Urinary bladder (tissue), 3 donors: ENCODE measurements at regions not wholly inside any gene's neighbourhood (a gene's known extent, or its start where the extent isn't known, plus 50 kb on each side); places are given as distances from the start of the nearest gene placed in this dataset.
A peak's percentile ranks its signal among the peaks of the same experiment; 100 is the strongest.
"Not testable (repeated sequence)": the region's sequence is repeated elsewhere in the genome, so short reads cannot be mapped to it uniquely, and the experiment has no call there.

Source experiments
- DNase-seq: peaks from one replicate; pipeline ENCODE4 v3.0.0-alpha.2; 2015; ENCODE audit errors: extremely low spot score
- H3K27ac ChIP-seq: one replicate; pipeline ENCODE4 v1.5.1; 2013; ENCODE audit warnings: low read depth, mild to moderate bottlenecking, moderate library complexity
- H3K36me3 ChIP-seq: one replicate; pipeline ENCODE4 v1.6.1; 2013; ENCODE audit warnings: mild to moderate bottlenecking, moderate library complexity; ENCODE audit not compliant: insufficient read depth
- H3K4me1 ChIP-seq: one replicate; pipeline ENCODE4 v1.6.1; 2013; ENCODE audit warnings: mild to moderate bottlenecking, moderate library complexity; ENCODE audit not compliant: insufficient read depth
- H3K4me3 ChIP-seq: one replicate; pipeline ENCODE4 v1.5.1; 2013; ENCODE audit warnings: low read depth, low read length
- WGBS: extraction: QIAGEN DNeasy Blood & Tissue Kit; methylation state at CpG from one replicate; pipeline ENCODE4 v1.1.7; 2013; 5-methylcytosine and 5-hydroxymethylcytosine counted together
- donor health status: healthy with polysubstance abuse.
- donor health status: healthy.

DNA sequence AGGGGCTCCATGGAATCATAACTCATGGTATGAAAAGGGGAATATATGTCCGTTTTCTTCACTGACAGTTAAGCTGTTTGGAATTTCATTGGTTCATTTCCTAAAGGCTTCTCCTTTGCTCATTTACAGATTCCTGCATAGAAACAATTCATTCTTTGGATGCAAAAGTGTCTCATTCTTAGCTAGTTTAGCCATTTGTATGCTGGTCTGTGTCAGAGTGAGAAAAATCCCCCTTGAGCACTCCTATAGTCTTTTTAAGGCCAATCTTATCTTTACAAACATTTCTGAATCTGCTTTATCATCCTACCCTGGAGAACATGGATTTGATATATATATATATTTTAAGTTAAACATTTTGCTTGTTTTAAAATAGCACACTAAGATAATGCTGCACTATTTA lies 1260.9 kb upstream of the NRXN1 start:
- Histone ChIP-seq H3K27ac (no peak overlapping the region), H3K4me3 (no peak overlapping the region), H3K4me1 (no peaks in the 10 kb centered on the region), H3K36me3 (no peaks in the 10 kb centered on the region)
- WGBS = 67% methylated on average over 1 of the region's 1 CpG
- no peak for DNase-seq

GRCh38 chr2:52289741-52290140 lies 1257.8 kb upstream of the NRXN1 start:
- no peaks in the 10 kb centered on the region for H3K4me1 ChIP-seq
- no peak overlapping the region for H3K4me3 ChIP-seq
- no peak overlapping the region for H3K27ac ChIP-seq
- DNase-seq = no peak
- no peaks in the 10 kb centered on the region for H3K36me3 ChIP-seq

DNA sequence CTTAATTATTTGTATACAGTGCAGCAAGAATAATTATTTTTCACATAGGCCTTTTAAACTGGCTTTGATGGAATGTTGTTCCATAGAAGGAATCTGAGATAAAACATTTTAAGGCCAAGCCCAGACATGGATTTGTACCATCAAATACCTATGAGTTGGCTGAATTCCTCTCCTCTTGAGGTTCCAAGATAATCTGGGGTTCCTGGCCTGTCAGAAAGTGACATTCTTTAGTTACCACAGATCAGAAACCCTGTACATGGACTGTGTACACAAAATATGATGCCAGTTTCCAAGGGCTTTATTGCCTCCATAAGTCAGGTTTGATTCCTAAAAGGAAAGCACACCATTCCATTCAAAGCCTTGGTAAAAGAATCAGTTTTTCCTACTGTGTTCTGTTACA lies 1256.7 kb upstream of the NRXN1 start:
- no peak overlapping the region for H3K4me3 ChIP-seq
- no peak for DNase-seq
- no peaks in the 10 kb centered on the region for H3K36me3 ChIP-seq
- H3K4me1 ChIP-seq = no peaks in the 10 kb centered on the region
- no peak overlapping the region for H3K27ac ChIP-seq

DNA sequence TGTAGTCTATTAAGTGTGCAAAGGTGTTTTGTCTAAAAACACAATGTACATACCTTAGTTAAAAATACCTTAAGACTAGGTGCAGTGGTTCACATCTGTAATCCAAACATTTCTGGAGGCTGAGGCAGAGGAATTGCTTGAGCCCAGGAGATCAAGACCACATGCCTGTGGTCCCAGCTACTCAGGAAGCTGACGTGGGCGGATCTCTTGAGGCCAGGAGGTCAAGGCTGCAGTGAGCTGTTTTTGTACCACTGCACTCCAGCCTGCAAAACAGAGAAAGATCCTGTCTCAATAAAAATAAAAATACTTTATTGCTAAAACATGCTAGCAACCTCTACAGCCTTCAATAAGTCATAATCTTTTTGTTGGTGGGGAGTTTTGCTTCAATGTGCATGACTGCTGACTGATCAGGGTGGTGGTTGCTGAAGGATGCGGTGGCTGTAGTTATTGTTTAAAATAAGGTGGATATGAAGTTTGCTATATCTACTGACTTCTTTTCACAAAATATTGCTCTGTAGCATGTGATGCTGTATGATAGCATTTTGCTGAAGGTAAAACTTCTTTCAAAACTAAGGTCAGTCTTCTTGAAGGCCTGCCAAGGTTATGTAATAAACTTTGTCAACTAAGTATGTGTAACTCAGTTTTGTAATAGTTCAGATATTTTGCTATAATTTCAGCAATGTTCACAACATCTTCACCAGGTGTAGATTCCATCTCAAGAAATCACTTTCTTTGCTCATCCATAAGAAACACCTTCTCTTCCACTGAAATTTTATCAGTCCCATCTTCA lies 1238.0 kb upstream of the NRXN1 start:
- Histone ChIP-seq H3K4me3 (no peak overlapping the region), H3K27ac (no peak overlapping the region), H3K4me1 (no peaks in the 10 kb centered on the region), H3K36me3 (no peaks in the 10 kb centered on the region)
- DNase-seq = no peak
- WGBS = 73% methylated on average over 3 of the region's 3 CpGs

GRCh38 chr2:52264911-52265310 lies 1233.0 kb upstream of the NRXN1 start:
- Histone ChIP-seq H3K4me1 (no peaks in the 10 kb centered on the region), H3K36me3 (no peaks in the 10 kb centered on the region), H3K4me3 (no peak overlapping the region), H3K27ac (no peak overlapping the region)
- no peak for DNase-seq
- WGBS = 85% methylated on average over 2 of the region's 2 CpGs

DNA sequence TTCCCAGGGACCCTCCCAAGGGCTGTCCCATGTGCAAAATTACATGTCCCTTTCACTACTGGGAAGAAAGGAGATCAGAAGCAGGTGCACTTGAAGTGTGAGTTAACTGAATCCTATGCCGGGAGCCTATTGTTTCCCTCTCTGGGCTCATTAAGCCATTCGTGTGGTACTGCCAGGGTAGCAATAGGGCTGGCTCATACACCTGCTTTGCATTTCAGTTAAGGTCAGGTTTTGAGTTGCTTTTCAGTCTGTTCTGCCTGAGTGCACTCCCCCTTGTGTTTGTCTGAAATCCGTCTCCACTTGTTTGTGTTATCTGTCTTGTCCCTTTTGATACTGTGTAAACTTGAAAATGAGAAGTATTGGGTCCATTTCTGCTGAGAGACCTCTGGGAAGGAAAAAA lies 1232.6 kb upstream of the NRXN1 start:
- H3K4me3 ChIP-seq = no peak overlapping the region
- no peak for DNase-seq
- 81% methylated on average over 3 of the region's 3 CpGs for WGBS
- H3K4me1 ChIP-seq = no peaks in the 10 kb centered on the region
- no peak overlapping the region for H3K27ac ChIP-seq
- H3K36me3 ChIP-seq = no peaks in the 10 kb centered on the region

GRCh38 chr2:52260904-52261303 lies 1229.0 kb upstream of the NRXN1 start:
- 86% methylated on average over 1 of the region's 1 CpG for WGBS
- Histone ChIP-seq H3K4me3 (no peak overlapping the region), H3K4me1 (no peaks in the 10 kb centered on the region), H3K36me3 (no peaks in the 10 kb centered on the region), H3K27ac (no peak overlapping the region)
- peak; percentile 4 for DNase-seq

DNA sequence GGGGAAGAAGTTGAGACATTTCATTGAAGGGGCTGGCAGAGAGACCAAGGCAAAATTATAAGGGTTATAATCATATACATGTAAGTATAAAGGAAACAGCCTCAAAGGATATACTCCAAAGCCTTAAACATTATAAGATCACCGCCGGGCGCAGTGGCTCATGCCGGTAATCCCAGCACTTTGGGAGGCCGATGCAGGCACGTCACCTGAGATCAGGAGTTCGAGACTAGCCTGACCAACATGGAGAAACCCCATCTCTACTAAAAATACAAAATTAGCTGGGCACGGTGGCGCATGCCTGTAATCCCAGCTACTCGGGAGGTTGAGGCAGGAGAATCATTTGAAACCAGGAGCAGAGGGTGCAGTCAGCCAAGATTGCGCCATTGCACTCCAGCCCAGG lies 1227.0 kb upstream of the NRXN1 start:
- DNase-seq, H3K36me3 ChIP-seq, H3K27ac ChIP-seq, H3K4me3 ChIP-seq, H3K4me1 ChIP-seq: not testable (repeated sequence)
- 97% methylated on average over 11 of the region's 11 CpGs for WGBS

- no peak for DNase-seq
- no peaks in the 10 kb centered on the region for H3K36me3 ChIP-seq
- H3K4me1 ChIP-seq = no peaks in the 10 kb centered on the region
- WGBS = 92% methylated on average over 1 of the region's 1 CpG
- H3K4me3 ChIP-seq = no peak overlapping the region
- no peak overlapping the region for H3K27ac ChIP-seq
Observed at GRCh38 chr2:52258038-52258437, 1226.1 kb upstream of the NRXN1 start.

GRCh38 chr2:52253416-52253980 lies 1221.6 kb upstream of the NRXN1 start:
- 88% methylated on average over 5 of the region's 5 CpGs for WGBS

DNA sequence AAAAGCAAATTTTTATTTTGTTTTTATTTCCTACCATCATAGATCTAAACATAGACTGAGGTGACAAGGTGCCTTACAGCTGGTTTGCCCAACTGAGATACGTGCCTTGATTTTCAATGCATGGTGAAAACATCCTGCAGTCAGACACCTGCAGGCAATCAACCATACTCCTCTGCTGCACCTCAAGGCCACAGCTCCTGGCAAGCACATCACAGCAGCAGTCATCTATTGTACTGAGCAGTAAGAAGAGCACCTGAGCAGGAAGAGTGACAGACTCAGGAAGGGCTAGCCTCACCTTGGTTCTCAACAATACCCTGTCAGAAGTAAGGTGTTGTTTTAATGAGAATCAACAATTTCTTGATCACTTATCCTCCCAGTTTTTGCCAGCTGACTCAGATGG lies 1206.8 kb upstream of the NRXN1 start:
- Histone ChIP-seq H3K27ac (no peak overlapping the region), H3K4me1 (no peaks in the 10 kb centered on the region), H3K4me3 (no peak overlapping the region), H3K36me3 (no peaks in the 10 kb centered on the region)
- WGBS = 91% methylated on average over 1 of the region's 1 CpG
- DNase-seq = no peak

More at GRCh38 chr2:52253416-52253980, 1221.6 kb upstream of the NRXN1 start:
- no peak overlapping the region for H3K27ac ChIP-seq
- no peaks in the 10 kb centered on the region for H3K4me1 ChIP-seq
- no peak overlapping the region for H3K4me3 ChIP-seq
- no peak for DNase-seq
- no peaks in the 10 kb centered on the region for H3K36me3 ChIP-seq

GRCh38 chr2:52222128-52222527 lies 1190.2 kb upstream of the NRXN1 start:
- 66% methylated on average over 2 of the region's 2 CpGs for WGBS
- Histone ChIP-seq H3K4me3 (no peak overlapping the region), H3K4me1 (no peaks in the 10 kb centered on the region), H3K27ac (no peak overlapping the region), H3K36me3 (no peaks in the 10 kb centered on the region)
- DNase-seq = no peak

- Histone ChIP-seq H3K27ac (no peak overlapping the region), H3K4me1 (no peaks in the 10 kb centered on the region), H3K4me3 (no peak overlapping the region), H3K36me3 (no peaks in the 10 kb centered on the region)
- DNase-seq = no peak
- 77% methylated on average over 2 of the region's 2 CpGs for WGBS
Observed at GRCh38 chr2:52220393-52220792, 1188.5 kb upstream of the NRXN1 start.

GRCh38 chr2:52210611-52211010 lies 1178.7 kb upstream of the NRXN1 start:
- WGBS = 89% methylated on average over 2 of the region's 2 CpGs
- no peak for DNase-seq
- no peak overlapping the region for H3K27ac ChIP-seq
- H3K4me1 ChIP-seq = no peaks in the 10 kb centered on the region
- H3K36me3 ChIP-seq = no peaks in the 10 kb centered on the region
- no peak overlapping the region for H3K4me3 ChIP-seq
